ENCODE measurements at regions not wholly inside any gene's neighbourhood (a gene's known extent, or its start where the extent isn't known, plus 50 kb on each side); places are given as distances from the start of the nearest gene placed in this dataset.

- H3K79me2 ChIP-seq (ENCODE audit: control insufficient read depth in 1 of 2, insufficient read depth in 2 of 2, low read length in 2 of 2) = no peaks in the 10 kb centered on the region
- no peaks in the 10 kb centered on the region for H3K79me1 ChIP-seq (ENCODE audit: low read depth, low read length)
- H4K5ac ChIP-seq (ENCODE audit: insufficient read length, low read depth, low read length) = no peak overlapping the region
- no peak overlapping the region for H2BK15ac ChIP-seq (ENCODE audit: low read length)
- DNase-seq (ENCODE audit: low read depth in 1 of 2, low spot score in 2 of 2) = no peak
- H2AK5ac ChIP-seq (ENCODE audit: low read depth, low read length) = no peak overlapping the region
- H3K4me2 ChIP-seq (ENCODE audit: insufficient read depth in 1 of 2, low read depth in 2 of 2, low read length in 2 of 2) = no peak overlapping the region
- no peak overlapping the region for H2BK12ac ChIP-seq (ENCODE audit: low read depth, low read length)
- no peaks in the 10 kb centered on the region for H3K36me3 ChIP-seq (ENCODE audit: control insufficient read depth in 2 of 4, insufficient read depth in 4 of 4, low read length in 3 of 4)
- no peak for FAIRE-seq
- H3K4me1 ChIP-seq (replicated peaks in 1 of 4; ENCODE audit: control insufficient read depth in 3 of 4, insufficient read depth in 4 of 4, low read length in 3 of 4) = no peaks in the 10 kb centered on the region
- 30% methylated on average over 1 of the region's 1 CpG; no CpG with 5 or more reads in 1 of the 2 experiments for WGBS, 2 experiments (ENCODE audit: extremely low coverage in 1 of 2, insufficient coverage in 1 of 2, insufficient read length in 1 of 2, insufficient replicate concordance in 2 of 2, low coverage in 1 of 2, low lambda C conversion rate in 2 of 2, missing lambda C conversion rate in 1 of 2)
- H3K9me3 ChIP-seq (ENCODE audit: insufficient read depth in 2 of 2, low read depth in 1 of 2, low read length in 1 of 2) = no peaks in the 10 kb centered on the region
- no peak overlapping the region for H3K4ac ChIP-seq (replicated peaks; ENCODE audit: insufficient read length, low read depth, low read length)
- H2BK20ac ChIP-seq (ENCODE audit: low read length) = no peak overlapping the region
- H2BK5ac ChIP-seq (ENCODE audit: low read depth, low read length) = no peak overlapping the region
- no peak overlapping the region for H3K27ac ChIP-seq (ENCODE audit: low read depth, low read length)
- no peak overlapping the region for H3K23ac ChIP-seq (ENCODE audit: insufficient read length)
- no peak overlapping the region for H4K8ac ChIP-seq (ENCODE audit: extremely low read depth, insufficient read depth, low read length)
- no peaks in the 10 kb centered on the region for H4K20me1 ChIP-seq (replicated peaks in 1 of 2; ENCODE audit: control insufficient read depth in 1 of 2, insufficient read depth in 2 of 2, low read length in 2 of 2)
- H3K14ac ChIP-seq (ENCODE audit: insufficient read length) = no peak overlapping the region
- H2AFZ ChIP-seq (ENCODE audit: low read length) = no peak overlapping the region
- no peak overlapping the region for H3K18ac ChIP-seq (ENCODE audit: extremely low read depth, low read length)
- no peak overlapping the region for H4K91ac ChIP-seq (replicated peaks; ENCODE audit: insufficient read length, low read length)
- ChIA-PET CTCF (ENCODE audit: partially characterized antibody) (interaction anchor here (1.4 kb wide), 1 partner anchor 56 kb away, joined by 4 read pairs; no protein-coding TSS in a partner anchor), POLR2A (ENCODE audit: partially characterized antibody) (no interaction called here)
- H3K9ac ChIP-seq (replicated peaks in 1 of 4; ENCODE audit: extremely low read depth in 1 of 4, low read depth in 3 of 4, low read length in 3 of 4) = no peak overlapping the region
- H3K4me3 ChIP-seq (ENCODE audit: extremely low read depth in 1 of 4, insufficient read depth in 2 of 4, low read depth in 3 of 4, low read length in 4 of 4) = no peak overlapping the region
- no peaks in the 10 kb centered on the region for H3K27me3 ChIP-seq (replicated peaks in 1 of 4; ENCODE audit: control insufficient read depth in 3 of 4, extremely low read depth in 1 of 4, insufficient read depth in 3 of 4, low read length in 3 of 4)
- no peak overlapping the region for H3K56ac ChIP-seq (replicated peaks; ENCODE audit: insufficient read length, low read depth, low read length)
- H3K23me2 ChIP-seq (ENCODE audit: low read depth, low read length) = no peaks in the 10 kb centered on the region
- H2BK120ac ChIP-seq (replicated peaks; ENCODE audit: low read depth, low read length) = no peak overlapping the region
- TF ChIP-seq BACH1 (IDR thresholded peaks at IDR 0.05; ENCODE audit: low read length) = no peak
- no peak for TF ChIP-seq EP300 (IDR thresholded peaks at IDR 0.05; ENCODE audit: borderline replicate concordance in 1 of 2, low read depth in 2 of 2, low read length in 2 of 2)
- TF ChIP-seq YY1 (IDR thresholded peaks at IDR 0.05; ENCODE audit: low read depth, low read length) = no peak
- TF ChIP-seq SIN3A (conservative IDR thresholded peaks at IDR 0.05 in 1 of 2, IDR thresholded peaks at IDR 0.05 in 1 of 2; ENCODE audit: low read depth in 1 of 2, low read length in 2 of 2) = no peak
- TF ChIP-seq RXRA (IDR thresholded peaks at IDR 0.05; ENCODE audit: insufficient read depth, low read depth, low read length) = no peak
- TF ChIP-seq JUN (IDR thresholded peaks at IDR 0.05; ENCODE audit: low read depth, low read length) = no peak
- no peak for TF ChIP-seq RBBP5 (IDR thresholded peaks at IDR 0.05; ENCODE audit: borderline replicate concordance, low read depth, low read length)
- TF ChIP-seq BCL11A (IDR thresholded peaks at IDR 0.05; ENCODE audit: low read depth in 2 of 2, low read length in 2 of 2) = no peak
- no peak for TF ChIP-seq ATF2 (IDR thresholded peaks at IDR 0.05; ENCODE audit: low read length)
- TF ChIP-seq MAFK (IDR thresholded peaks at IDR 0.05; ENCODE audit: low read depth, low read length) = no peak
- TF ChIP-seq ATF3 (IDR thresholded peaks at IDR 0.05; ENCODE audit: insufficient read depth, low read depth, low read length) = no peak
- TF ChIP-seq GTF2F1 (IDR thresholded peaks at IDR 0.05; ENCODE audit: borderline replicate concordance, low read depth, low read length) = no peak
- TF ChIP-seq ASH2L (IDR thresholded peaks at IDR 0.05; ENCODE audit: low read length) = no peak
Observed at GRCh38 chr5:12133520-12133919, 229.3 kb upstream of the CTNND2 start.

Measured in H1 (cell line).